ENCODE measurements at regions not wholly inside any gene's neighbourhood (a gene's known extent, or its start where the extent isn't known, plus 50 kb on each side); places are given as distances from the start of the nearest gene placed in this dataset.

DNA sequence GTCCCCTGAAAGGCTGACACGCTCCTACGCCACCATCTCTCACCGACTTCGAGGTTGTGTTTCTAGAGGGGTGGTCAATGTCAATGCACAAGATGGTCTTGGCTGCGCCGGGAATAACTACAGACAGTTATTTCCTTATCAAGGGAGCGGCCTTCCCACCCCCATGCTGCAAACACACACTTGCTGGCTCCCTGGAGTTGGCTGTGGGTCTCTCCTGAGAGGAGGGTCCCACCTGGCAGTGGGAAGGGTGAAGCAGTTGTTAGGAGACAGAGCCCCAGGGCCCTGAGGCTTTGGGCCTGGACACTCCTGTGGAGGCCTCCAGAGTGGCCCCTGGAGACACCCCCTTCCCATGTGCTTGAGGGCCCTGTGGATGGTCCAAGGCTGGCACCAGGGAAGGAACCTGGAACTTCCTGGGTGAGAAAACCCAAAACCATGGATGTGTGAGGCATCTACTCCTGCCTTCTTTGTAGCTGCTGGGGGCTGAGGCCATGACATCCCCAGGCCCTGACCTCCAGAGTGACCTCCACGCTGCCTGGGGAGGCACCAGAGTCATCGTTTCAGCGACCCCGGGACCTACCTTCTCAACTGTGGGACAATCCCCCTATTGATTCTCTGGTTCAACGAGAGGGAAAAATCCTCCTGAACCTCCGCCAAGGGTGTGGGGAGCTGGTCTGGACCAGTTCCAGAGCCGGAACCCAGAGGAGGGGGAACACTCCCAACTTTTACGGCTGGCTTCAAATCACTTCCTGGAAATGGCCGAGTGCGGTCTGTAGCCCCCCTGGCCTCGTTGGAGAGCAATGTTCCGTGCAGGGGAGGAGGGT lies 101.1 kb upstream of the COL5A1 start:
- TF ChIP-seq, protein P1, sequence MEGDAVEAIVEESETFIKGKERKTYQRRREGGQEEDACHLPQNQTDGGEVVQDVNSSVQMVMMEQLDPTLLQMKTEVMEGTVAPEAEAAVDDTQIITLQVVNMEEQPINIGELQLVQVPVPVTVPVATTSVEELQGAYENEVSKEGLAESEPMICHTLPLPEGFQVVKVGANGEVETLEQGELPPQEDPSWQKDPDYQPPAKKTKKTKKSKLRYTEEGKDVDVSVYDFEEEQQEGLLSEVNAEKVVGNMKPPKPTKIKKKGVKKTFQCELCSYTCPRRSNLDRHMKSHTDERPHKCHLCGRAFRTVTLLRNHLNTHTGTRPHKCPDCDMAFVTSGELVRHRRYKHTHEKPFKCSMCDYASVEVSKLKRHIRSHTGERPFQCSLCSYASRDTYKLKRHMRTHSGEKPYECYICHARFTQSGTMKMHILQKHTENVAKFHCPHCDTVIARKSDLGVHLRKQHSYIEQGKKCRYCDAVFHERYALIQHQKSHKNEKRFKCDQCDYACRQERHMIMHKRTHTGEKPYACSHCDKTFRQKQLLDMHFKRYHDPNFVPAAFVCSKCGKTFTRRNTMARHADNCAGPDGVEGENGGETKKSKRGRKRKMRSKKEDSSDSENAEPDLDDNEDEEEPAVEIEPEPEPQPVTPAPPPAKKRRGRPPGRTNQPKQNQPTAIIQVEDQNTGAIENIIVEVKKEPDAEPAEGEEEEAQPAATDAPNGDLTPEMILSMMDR (IDR thresholded peaks at IDR 0.05; ENCODE audit: low read depth, low read length, missing control alignments), result no peak
- DNase-seq (ENCODE audit: low read depth), result no peak
- no peak overlapping the region for H3K4me3 ChIP-seq (ENCODE audit: low read depth, low read length)
- in situ Hi-C loops (cut with HindIII; ENCODE audit: low sequenced_read_pairs), result no loop called here

DNA sequence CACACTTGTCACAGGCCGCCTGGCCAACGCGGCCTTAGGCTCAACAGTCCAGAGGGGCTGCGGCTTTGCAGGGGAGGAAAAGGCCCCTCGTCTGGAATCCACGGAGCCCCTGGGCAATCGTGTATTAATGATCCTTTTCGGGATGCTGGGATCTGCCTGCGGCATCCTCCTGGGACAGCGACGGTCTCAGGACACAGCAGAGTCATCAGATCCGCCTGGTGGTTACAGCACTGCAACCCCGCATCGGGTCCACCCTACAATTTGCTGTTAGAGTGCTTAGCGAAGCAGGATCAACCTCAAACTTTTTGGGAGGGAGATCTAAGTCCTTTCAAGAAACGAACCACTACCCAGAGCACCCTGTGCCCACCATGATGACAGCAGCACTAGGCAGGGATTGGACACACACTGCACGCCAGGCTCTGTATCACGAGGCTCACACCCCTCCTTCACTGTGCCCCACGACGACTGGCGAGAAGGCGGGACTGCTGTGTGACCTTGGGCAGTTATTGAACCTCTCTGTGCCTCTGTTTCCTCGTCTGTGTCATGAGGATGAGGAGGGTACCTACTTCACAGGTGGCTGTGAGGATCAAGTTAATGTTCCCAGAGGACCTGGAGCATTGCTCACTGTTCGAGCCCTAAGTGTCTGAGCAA lies 100.4 kb upstream of the COL5A1 start:
- DNase-seq (ENCODE audit: low read depth), result no peak
- no peak overlapping the region for H3K4me3 ChIP-seq (ENCODE audit: low read depth, low read length)
- in situ Hi-C loops (cut with HindIII; ENCODE audit: low sequenced_read_pairs), result no loop called here
- TF ChIP-seq, protein P1 (IDR thresholded peaks at IDR 0.05; ENCODE audit: low read depth, low read length, missing control alignments), result no peak

DNA sequence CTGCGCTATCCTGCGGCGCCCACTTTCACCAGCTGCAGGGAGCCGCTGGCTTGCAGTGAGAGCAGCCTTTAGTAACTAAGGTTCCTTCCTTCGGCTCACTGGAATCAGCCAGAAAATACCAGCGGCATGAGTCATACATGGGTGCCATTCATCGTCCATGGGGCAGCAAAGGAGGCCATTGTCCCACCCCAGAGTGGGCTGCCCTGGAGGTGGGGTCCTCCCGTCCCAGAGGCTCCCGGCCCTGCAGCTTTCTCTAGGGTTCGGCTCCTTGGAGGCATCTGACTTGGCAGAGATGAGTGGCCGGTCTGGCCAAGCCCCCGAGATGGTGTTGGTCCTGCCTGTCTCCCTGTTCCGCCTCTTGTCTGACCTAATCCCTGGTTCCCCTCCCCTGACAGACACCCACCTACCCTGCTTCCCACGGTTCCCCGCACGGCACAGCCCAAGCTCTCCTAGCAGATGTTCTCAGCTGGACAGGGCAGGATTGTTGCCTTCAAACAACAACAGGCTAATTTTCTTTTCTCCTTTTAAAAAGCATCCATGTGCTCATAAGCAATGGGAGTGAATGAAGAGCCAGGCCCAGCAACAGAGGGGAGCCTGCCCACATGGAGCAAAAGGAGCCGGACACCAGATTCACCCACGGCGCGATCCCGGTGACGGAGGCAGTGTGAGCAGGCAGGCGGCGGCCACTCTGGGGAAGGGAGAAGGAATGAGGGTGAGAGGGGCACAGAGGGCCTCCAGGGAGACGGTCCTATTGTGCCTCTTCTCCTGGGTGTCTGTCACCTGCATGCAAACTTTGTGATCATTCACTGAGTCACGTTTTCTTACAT lies 97.0 kb upstream of the COL5A1 start:
- TF ChIP-seq, protein P1 (IDR thresholded peaks at IDR 0.05; ENCODE audit: low read depth, low read length, missing control alignments), result no peak
- DNase-seq (ENCODE audit: low read depth), result no peak
- in situ Hi-C loops (cut with HindIII; ENCODE audit: low sequenced_read_pairs), result no loop called here
- H3K4me3 ChIP-seq (ENCODE audit: low read depth, low read length), result no peak overlapping the region

DNA sequence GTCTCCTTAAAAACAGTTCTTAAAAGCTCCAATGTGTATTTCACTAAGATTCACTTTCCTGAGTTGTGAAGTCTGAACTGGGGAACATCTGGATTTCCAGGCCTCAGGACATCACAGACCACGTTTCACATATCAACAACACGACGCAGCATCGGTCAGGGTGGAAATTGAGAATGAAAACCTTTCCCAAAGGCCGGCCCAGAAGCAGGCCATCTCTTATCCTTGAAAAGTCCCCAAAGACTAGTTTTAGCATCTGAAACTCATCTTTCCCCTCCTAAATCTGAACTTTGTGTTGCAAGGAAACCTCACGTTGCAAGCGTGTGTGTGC lies 96.4 kb upstream of the COL5A1 start:
- H3K4me3 ChIP-seq (ENCODE audit: low read depth, low read length), result no peak overlapping the region
- no peak for DNase-seq (ENCODE audit: low read depth)
- in situ Hi-C loops (cut with HindIII; ENCODE audit: low sequenced_read_pairs), result no loop called here
- TF ChIP-seq, protein P1 (IDR thresholded peaks at IDR 0.05; ENCODE audit: low read depth, low read length, missing control alignments), result no peak

DNA sequence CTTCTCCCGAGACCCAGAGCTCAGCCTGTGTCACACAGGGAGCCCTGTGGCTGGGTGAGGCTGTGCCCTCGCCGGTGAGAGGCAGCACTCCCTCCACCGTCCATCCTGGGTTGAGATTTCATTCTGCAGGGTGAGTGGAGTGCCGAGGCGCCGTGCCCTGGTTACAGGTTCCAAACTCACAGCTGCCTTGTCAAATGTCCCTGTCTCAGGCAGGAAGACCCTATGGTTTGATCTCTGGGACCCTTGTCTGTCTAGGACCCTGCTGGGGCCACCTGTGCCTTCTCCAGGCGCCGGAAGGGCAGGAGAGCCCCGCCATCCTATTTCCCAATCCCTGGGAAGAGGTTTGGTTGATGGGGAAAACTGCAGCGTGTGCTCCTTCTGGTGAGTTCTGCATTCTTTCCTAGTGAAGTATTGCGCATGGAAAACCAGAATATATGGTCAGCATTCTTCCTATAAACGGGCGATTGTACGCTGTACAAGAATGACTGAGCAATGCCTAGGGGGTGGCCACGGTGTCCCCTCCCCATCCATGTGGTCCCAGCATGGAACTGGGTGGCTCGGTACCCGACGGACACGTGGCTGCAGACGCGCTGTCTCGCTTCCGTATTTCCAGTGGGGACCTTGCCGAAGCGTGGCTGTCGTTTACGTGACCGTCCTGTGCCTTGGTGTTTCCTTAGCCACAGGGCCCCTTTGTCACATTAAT lies 95.9 kb upstream of the COL5A1 start:
- H3K4me3 ChIP-seq (ENCODE audit: low read depth, low read length), result no peak overlapping the region
- no peak for DNase-seq (ENCODE audit: low read depth)
- in situ Hi-C loops (cut with HindIII; ENCODE audit: low sequenced_read_pairs), result no loop called here
- TF ChIP-seq, protein P1 (IDR thresholded peaks at IDR 0.05; ENCODE audit: low read depth, low read length, missing control alignments), result no peak

DNA sequence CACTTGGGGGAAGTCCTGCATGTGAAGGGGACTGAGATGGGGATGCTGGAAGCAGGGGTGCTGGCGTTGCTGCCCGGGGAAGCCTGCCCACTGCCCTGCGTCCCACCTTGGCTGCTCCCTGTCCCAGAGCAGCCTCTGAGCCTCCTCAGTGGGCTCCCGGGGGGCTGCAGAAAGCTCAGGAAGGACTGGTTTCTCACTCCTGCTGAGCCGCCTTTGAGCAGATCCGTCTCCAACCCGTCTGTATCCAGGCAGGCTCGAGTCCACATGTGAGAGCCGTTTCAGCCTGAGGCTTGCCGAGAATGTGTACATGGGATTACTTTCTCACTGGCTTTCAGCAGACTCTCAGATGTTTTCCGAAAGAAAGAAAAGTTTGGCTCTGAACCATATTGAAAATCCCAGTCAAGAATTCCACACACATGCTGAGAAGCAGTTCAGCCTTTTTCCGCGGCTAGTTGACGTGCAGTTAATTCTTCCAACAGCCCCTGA lies 95.3 kb upstream of the COL5A1 start:
- in situ Hi-C loops (cut with HindIII; ENCODE audit: low sequenced_read_pairs), result no loop called here
- H3K4me3 ChIP-seq (ENCODE audit: low read depth, low read length), result no peak overlapping the region
- TF ChIP-seq, protein P1 (IDR thresholded peaks at IDR 0.05; ENCODE audit: low read depth, low read length, missing control alignments), result no peak
- DNase-seq (ENCODE audit: low read depth), result peak; percentile 72

Data from astrocyte of the cerebellum (primary cell).